Mammary epithelial cell (primary cell): ENCODE measurements at regions not wholly inside any gene's neighbourhood (a gene's known extent, or its start where the extent isn't known, plus 50 kb on each side); places are given as distances from the start of the nearest gene placed in this dataset.

ENCODE experiments used
- CTCF ChIP-seq, 2 donors: IDR thresholded peaks in 1 of 2; conservative IDR thresholded peaks in 1 of 2; 2 replicates each; pipeline ENCODE4 v1.5.1; 2011 to 2012; ENCODE audit warnings: inconsistent platforms in 2 of 2, low read length in 2 of 2, mild to moderate bottlenecking in 2 of 2, control low read depth in 1 of 2, low read depth in 1 of 2; ENCODE audit not compliant: insufficient read depth in 1 of 2; ENCODE audit errors: extremely low read depth in 1 of 2
- EZH2 ChIP-seq: IDR thresholded peaks from 2 replicates; pipeline ENCODE4 v1.6.1; 2012; ENCODE audit warnings: low read length, inconsistent platforms, borderline replicate concordance

- no peak for TF ChIP-seq CTCF (conservative IDR thresholded peaks at IDR 0.05 in 1 of 2, IDR thresholded peaks at IDR 0.05 in 1 of 2; ENCODE audit: extremely low read depth in 1 of 2, insufficient read depth in 1 of 2, low read depth in 1 of 2, low read length in 2 of 2)
- no peak for TF ChIP-seq EZH2
Measured at GRCh38 chr6:14058735-14059134, 58.8 kb upstream of the CD83 start.
